Coronary artery (tissue), 2 donors: ENCODE measurements at regions not wholly inside any gene's neighbourhood (a gene's known extent, or its start where the extent isn't known, plus 50 kb on each side); places are given as distances from the start of the nearest gene placed in this dataset.

Source experiments
- DNase-seq: peaks from one replicate; pipeline ENCODE4 v3.0.0-alpha.2; 2017; ENCODE audit warnings: low spot score
- H3K27ac ChIP-seq, 2 donors: fragments of 200-600 bp; sonication (generic); one replicate each; pipeline ENCODE4 v1.5.1; 2016 to 2019
- H3K4me3 ChIP-seq: fragments of 200-600 bp; sonication (generic); 2 replicates; pipeline ENCODE4 v1.5.1; 2016; ENCODE audit warnings: mild to moderate bottlenecking, moderate library complexity
- TF ChIP-seq, protein P1 (sequence below): fragments of 200-600 bp; sonication (generic); IDR thresholded peaks from one replicate; pipeline ENCODE4 v1.5.1; 2019; ENCODE audit warnings: antibody characterized with exemption

- DNase-seq, result no peak
- H3K27ac ChIP-seq, result no peak overlapping the region
- no peak overlapping the region for H3K4me3 ChIP-seq
- TF ChIP-seq, protein P1, sequence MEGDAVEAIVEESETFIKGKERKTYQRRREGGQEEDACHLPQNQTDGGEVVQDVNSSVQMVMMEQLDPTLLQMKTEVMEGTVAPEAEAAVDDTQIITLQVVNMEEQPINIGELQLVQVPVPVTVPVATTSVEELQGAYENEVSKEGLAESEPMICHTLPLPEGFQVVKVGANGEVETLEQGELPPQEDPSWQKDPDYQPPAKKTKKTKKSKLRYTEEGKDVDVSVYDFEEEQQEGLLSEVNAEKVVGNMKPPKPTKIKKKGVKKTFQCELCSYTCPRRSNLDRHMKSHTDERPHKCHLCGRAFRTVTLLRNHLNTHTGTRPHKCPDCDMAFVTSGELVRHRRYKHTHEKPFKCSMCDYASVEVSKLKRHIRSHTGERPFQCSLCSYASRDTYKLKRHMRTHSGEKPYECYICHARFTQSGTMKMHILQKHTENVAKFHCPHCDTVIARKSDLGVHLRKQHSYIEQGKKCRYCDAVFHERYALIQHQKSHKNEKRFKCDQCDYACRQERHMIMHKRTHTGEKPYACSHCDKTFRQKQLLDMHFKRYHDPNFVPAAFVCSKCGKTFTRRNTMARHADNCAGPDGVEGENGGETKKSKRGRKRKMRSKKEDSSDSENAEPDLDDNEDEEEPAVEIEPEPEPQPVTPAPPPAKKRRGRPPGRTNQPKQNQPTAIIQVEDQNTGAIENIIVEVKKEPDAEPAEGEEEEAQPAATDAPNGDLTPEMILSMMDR, result no peak
Measured at GRCh38 chr9:103625161-103625804, 468.8 kb upstream of the SMC2 start.

DNA sequence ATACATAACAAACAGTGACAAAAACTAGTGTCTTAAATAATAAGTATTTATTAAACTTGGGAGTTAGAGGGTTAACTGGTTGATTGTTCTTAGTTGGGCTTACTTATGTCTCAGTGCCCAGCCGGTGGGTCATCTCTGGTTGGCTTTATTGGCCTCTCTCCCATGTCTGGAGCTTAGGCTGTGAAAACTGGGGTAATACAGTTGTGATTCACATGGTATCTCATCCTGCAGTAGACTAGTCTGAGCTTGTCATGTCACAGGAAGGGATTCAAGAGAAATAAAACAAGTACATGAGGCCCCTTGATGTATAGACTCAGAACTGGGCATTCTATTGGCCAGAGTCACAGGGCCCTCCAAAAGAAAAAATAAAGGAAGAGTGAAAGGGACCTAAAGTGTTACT, 466.4 kb upstream of the SMC2 start:
- no peak for DNase-seq

DNA sequence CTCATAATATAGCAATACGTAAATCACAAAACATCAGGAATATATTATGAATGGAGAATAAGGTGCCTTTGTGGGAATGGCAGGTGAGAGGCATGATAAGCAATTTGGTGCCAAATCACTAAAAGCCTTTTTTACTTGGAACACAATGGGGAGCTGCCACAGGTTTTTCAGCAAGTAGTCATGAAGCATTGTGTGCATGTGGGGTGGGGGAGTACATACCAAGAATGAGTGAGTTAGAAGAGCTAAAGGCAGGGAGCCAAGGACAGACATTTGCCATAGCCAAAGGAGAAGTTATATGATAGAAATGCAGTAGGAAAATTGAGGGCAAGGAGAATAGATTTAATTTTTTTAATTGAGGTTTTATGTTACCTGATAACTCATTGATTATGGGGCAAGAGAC, 445.0 kb upstream of the SMC2 start:
- TF ChIP-seq, protein P1, result no peak
- Histone ChIP-seq H3K4me3 (no peak overlapping the region), H3K27ac (no peak overlapping the region)
- DNase-seq, result no peak

More for the DNA sequence above, 466.4 kb upstream of the SMC2 start:
- H3K27ac ChIP-seq, result no peak overlapping the region
- no peak overlapping the region for H3K4me3 ChIP-seq
- TF ChIP-seq, protein P1, result no peak

DNA sequence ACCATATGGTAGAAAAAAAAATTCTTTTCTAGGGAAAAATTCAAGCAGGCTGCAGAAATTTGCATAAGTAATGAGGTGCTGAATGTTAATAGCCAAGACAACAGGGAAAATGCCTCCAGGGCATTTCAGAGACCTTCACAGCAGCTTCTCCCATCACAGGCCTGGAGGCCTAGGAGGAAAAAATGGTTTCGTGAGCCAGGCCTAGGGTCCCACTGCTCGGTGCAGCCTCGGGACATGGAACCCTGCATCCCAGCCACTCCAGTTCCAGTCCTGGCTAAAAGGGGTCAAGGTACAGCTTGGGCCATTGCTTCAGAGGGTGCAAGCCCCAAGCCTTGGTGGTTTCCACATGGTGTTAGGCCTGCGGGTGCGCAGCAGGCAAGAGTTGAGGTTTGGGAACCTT, 436.0 kb upstream of the SMC2 start:
- TF ChIP-seq, protein P1, result no peak
- H3K4me3 ChIP-seq, result no peak overlapping the region
- no peak overlapping the region for H3K27ac ChIP-seq
- DNase-seq, result no peak

DNA sequence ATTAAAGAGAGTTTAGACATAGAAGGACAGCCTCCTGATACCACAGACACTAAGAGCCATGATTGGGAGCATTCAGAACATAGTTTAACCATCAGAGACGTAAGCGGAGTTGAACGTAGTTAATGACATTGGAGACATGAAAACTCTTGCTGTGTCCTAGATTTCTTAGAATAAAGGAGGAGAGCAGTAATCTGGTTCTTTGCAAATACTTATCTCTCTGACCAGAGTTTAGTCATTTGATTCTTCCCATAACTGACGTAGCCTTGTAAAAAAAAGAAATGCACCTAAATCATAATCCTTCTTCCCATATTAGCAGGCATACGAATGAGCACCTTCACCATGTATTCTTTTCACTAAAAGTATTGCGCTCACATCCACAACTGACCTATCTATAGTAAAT, 433.3 kb upstream of the SMC2 start:
- H3K27ac ChIP-seq, result no peak overlapping the region
- no peak for DNase-seq
- no peak overlapping the region for H3K4me3 ChIP-seq
- TF ChIP-seq, protein P1, result no peak

- Histone ChIP-seq H3K27ac (no peak overlapping the region), H3K4me3 (no peak overlapping the region)
- TF ChIP-seq, protein P1, result no peak
- no peak for DNase-seq
Measured at GRCh38 chr9:103661663-103662062, 432.4 kb upstream of the SMC2 start.

DNA sequence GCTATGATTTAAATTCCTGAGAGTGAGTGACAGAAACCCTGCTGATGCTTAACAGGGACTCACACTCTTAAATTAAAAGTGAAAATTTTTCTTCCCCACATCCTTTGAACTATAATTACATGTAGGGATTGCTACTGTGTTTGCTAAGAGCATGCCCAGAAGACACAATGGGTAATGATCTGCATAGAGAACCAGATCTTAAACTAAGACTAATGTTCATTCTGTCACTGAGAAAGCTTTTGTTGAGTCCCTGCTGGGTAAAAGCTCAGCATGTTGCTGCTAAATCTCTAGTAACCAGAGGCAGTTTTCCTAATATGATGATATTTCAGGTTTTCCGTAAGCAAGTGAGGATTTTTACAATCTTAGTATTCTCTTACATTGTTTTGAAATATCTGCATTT, 424.8 kb upstream of the SMC2 start:
- TF ChIP-seq, protein P1, result no peak
- Histone ChIP-seq H3K4me3 (no peak overlapping the region), H3K27ac (no peak overlapping the region)
- no peak for DNase-seq
